Ishikawa (cell line): ENCODE measurements at regions not wholly inside any gene's neighbourhood (a gene's known extent, or its start where the extent isn't known, plus 50 kb on each side); places are given as distances from the start of the nearest gene placed in this dataset.

Source experiments
- CEBPB ChIP-seq: IDR thresholded peaks from 2 replicates; pipeline ENCODE4 v1.6.1; 2012
- CREB1 ChIP-seq: IDR thresholded peaks from 2 replicates; pipeline ENCODE4 v1.6.1; 2012; ENCODE audit warnings: low read depth
- EGR1 ChIP-seq: IDR thresholded peaks from 2 replicates; pipeline ENCODE4 v1.6.1; 2012
- EP300 ChIP-seq: IDR thresholded peaks from 2 replicates; pipeline ENCODE4 v1.6.1; 2012; ENCODE audit warnings: borderline replicate concordance
- FOXM1 ChIP-seq: IDR thresholded peaks from 2 replicates; pipeline ENCODE4 v1.6.1; 2012; ENCODE audit warnings: low read depth, borderline replicate concordance
- MAX ChIP-seq: IDR thresholded peaks from 2 replicates; pipeline ENCODE4 v1.6.1; 2012
- NFIC ChIP-seq: IDR thresholded peaks from 2 replicates; pipeline ENCODE4 v1.6.1; 2012
- RAD21 ChIP-seq: IDR thresholded peaks from 2 replicates; pipeline ENCODE4 v1.6.1; 2012; ENCODE audit warnings: low read depth
- TAF1 ChIP-seq: IDR thresholded peaks from 2 replicates; pipeline ENCODE4 v1.6.1; 2012; ENCODE audit warnings: low read depth, mild to moderate bottlenecking
- TCF12 ChIP-seq: IDR thresholded peaks from 2 replicates; pipeline ENCODE4 v1.6.1; 2012; ENCODE audit warnings: low read depth
- TEAD4 ChIP-seq: IDR thresholded peaks from 2 replicates; pipeline ENCODE4 v1.6.1; 2012
- USF1 ChIP-seq: IDR thresholded peaks from 2 replicates; pipeline ENCODE4 v1.6.1; 2012
- YY1 ChIP-seq: IDR thresholded peaks from 2 replicates; pipeline ENCODE4 v1.6.1; 2012; ENCODE audit warnings: low read depth
- ZBTB7A ChIP-seq: IDR thresholded peaks from 2 replicates; pipeline ENCODE4 v1.6.1; 2012; ENCODE audit warnings: low read depth
- TF ChIP-seq, protein P1 (sequence below): IDR thresholded peaks from 2 replicates; pipeline ENCODE4 v1.6.1; 2012; ENCODE audit warnings: low read depth, mild to moderate bottlenecking

- TF ChIP-seq FOXM1: no peak
- TF ChIP-seq YY1: no peak
- TF ChIP-seq EGR1: no peak
- TF ChIP-seq, protein P1, sequence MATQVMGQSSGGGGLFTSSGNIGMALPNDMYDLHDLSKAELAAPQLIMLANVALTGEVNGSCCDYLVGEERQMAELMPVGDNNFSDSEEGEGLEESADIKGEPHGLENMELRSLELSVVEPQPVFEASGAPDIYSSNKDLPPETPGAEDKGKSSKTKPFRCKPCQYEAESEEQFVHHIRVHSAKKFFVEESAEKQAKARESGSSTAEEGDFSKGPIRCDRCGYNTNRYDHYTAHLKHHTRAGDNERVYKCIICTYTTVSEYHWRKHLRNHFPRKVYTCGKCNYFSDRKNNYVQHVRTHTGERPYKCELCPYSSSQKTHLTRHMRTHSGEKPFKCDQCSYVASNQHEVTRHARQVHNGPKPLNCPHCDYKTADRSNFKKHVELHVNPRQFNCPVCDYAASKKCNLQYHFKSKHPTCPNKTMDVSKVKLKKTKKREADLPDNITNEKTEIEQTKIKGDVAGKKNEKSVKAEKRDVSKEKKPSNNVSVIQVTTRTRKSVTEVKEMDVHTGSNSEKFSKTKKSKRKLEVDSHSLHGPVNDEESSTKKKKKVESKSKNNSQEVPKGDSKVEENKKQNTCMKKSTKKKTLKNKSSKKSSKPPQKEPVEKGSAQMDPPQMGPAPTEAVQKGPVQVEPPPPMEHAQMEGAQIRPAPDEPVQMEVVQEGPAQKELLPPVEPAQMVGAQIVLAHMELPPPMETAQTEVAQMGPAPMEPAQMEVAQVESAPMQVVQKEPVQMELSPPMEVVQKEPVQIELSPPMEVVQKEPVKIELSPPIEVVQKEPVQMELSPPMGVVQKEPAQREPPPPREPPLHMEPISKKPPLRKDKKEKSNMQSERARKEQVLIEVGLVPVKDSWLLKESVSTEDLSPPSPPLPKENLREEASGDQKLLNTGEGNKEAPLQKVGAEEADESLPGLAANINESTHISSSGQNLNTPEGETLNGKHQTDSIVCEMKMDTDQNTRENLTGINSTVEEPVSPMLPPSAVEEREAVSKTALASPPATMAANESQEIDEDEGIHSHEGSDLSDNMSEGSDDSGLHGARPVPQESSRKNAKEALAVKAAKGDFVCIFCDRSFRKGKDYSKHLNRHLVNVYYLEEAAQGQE: no peak
- TF ChIP-seq RAD21: no peak
- TF ChIP-seq ZBTB7A: no peak
- no peak for TF ChIP-seq TAF1
- TF ChIP-seq CEBPB: no peak
- TF ChIP-seq USF1: no peak
- no peak for TF ChIP-seq TCF12
- TF ChIP-seq CREB1: no peak
These were observed 768.9 kb upstream of the CDH7 start for GRCh38 chr18:64981915-64982314.

DNA sequence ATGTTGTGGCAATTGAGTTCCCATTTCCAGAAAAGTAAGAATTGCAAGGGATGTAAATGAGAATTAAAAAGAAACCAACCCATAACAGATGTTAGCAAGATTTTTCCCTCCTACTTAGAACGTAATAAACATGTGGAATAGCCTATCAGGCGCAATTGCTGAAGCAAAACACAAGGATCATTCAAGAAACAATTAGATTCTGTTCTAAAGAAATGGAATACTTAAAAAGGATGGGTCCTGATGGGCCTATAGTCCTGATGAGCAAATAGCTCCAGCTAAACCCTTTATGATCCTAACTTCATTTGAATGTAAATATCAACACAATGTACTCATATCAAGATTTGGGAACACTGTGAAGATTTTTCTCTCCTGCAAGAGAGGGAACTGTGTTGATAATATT, 771.0 kb upstream of the CDH7 start:
- TF ChIP-seq, protein P1: no peak
- TF ChIP-seq EP300: no peak
- TF ChIP-seq NFIC: no peak
- TF ChIP-seq TAF1: no peak
- no peak for TF ChIP-seq CREB1
- TF ChIP-seq USF1: no peak
- no peak for TF ChIP-seq FOXM1
- TF ChIP-seq TCF12: no peak
- TF ChIP-seq YY1: no peak
- TF ChIP-seq TEAD4: no peak
- no peak for TF ChIP-seq ZBTB7A
- TF ChIP-seq MAX: no peak
- TF ChIP-seq RAD21: no peak

DNA sequence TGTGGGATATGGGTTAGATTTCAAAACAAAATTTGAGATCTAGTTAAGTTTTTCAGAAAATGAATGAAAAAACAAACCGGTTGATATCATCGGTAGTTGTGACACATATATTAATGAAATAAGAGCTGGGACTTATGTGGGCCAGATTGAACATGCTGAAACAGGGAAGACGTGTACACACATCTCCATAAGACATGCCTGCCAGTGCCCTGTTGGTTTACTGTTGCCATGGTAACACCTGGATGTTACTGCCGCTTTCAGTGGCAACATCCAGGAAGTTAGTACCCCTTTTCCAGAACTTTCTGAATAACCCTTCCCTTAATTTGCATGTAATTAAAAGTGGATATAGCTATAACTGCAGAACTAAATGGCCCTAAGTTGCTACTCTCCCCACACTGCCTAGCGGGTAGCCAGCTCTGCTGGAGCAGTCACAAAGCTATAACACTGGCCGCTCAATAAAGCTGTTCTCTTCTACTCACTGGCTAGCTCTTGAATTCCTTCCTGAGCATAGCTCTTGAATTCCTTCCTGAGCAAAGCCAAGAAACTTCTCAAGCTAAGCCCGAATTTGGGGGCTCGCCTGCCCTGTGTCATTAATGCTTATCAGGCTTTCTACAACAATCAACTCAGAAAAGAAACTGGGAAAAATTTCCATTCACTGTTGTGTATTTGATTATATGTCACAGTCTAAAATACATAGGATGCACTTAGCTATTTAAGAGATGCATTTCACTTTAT, 776.3 kb upstream of the CDH7 start:
- TF ChIP-seq RAD21 (no peak), CEBPB (no peak), EP300 (no peak), USF1 (no peak), TAF1 (no peak), TEAD4 (no peak), YY1 (no peak), EGR1 (no peak), NFIC (no peak), ZBTB7A (no peak), CREB1 (no peak), FOXM1 (no peak), MAX (no peak)

DNA sequence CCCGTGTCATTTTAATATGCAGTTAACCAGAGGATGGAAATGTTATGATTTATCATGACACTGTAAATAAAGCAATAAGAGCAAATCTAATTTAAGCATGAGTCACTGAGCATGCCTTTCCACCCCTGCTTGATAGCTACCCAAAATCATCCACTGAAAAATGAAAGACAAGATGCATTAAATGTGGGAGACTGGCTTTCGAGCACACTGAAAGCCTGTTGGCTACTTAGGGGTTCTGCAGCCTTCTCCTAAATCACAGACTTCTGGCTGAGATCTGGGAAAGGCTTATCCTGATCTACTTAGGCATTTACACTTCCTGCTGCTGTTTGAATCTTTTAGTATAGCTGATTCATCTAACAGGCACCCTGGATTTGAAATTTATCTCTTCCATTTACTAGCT, 778.3 kb upstream of the CDH7 start:
- TF ChIP-seq EGR1 (no peak), CEBPB (no peak), MAX (no peak), FOXM1 (no peak), RAD21 (no peak)

- TF ChIP-seq MAX (no peak), NFIC (0 out of 2 replicates have a peak, but pooled peaks have one; percentile 36)
These were observed 784.1 kb upstream of the CDH7 start for GRCh38 chr18:64966667-64967066.
